ENCODE measurements at regions not wholly inside any gene's neighbourhood (a gene's known extent, or its start where the extent isn't known, plus 50 kb on each side); places are given as distances from the start of the nearest gene placed in this dataset.

GRCh38 chr11:128231845-128232410 is 355.4 kb downstream of the ETS1 start:
- no peak for TF ChIP-seq EZH2phosphoT487 (IDR thresholded peaks at IDR 0.05; ENCODE audit: borderline replicate concordance, low read depth, low read length)
- no peak for TF ChIP-seq CTCF (conservative IDR thresholded peaks at IDR 0.05; ENCODE audit: low read length)
